Neuronal stem cell (in vitro differentiated cells): ENCODE measurements at regions not wholly inside any gene's neighbourhood (a gene's known extent, or its start where the extent isn't known, plus 50 kb on each side); places are given as distances from the start of the nearest gene placed in this dataset.

ENCODE experiments used
- DNase-seq: peaks from one replicate; pipeline ENCODE4 v3.0.0-alpha.2; 2013; ENCODE audit warnings: low spot score
- H2AFZ ChIP-seq: one replicate; pipeline ENCODE4 v1.6.1; 2013; ENCODE audit warnings: mild to moderate bottlenecking, low read length, inconsistent platforms
- H2AK5ac ChIP-seq: 2 replicates; pipeline ENCODE4 v1.6.1; 2013; ENCODE audit warnings: low read depth, mild to moderate bottlenecking, inconsistent platforms, low read length, moderate library complexity, mixed read lengths
- H2BK120ac ChIP-seq: 2 replicates; pipeline ENCODE4 v1.6.1; 2013; ENCODE audit warnings: low read depth, mild to moderate bottlenecking, inconsistent platforms, low read length, moderate library complexity, mixed read lengths
- H2BK12ac ChIP-seq: one replicate; pipeline ENCODE4 v1.6.1; 2013; ENCODE audit warnings: low read length, inconsistent platforms
- H2BK15ac ChIP-seq: 2 replicates; pipeline ENCODE4 v1.6.1; 2013; ENCODE audit warnings: mild to moderate bottlenecking, low read length, inconsistent platforms, mixed read lengths
- H2BK5ac ChIP-seq: one replicate; pipeline ENCODE4 v1.6.1; 2013; ENCODE audit warnings: inconsistent platforms, mild to moderate bottlenecking, low read length, moderate library complexity
- H3K14ac ChIP-seq: one replicate; pipeline ENCODE4 v1.6.1; 2013; ENCODE audit warnings: low read length, inconsistent platforms
- H3K18ac ChIP-seq: 2 replicates; pipeline ENCODE4 v1.6.1; 2013; ENCODE audit warnings: low read length, inconsistent platforms
- H3K23ac ChIP-seq: 2 replicates; pipeline ENCODE4 v1.6.1; 2013; ENCODE audit warnings: low read depth, mild to moderate bottlenecking, mixed read lengths, low read length, inconsistent platforms; ENCODE audit not compliant: poor library complexity
- H3K27ac ChIP-seq: replicated peaks from 3 replicates; pipeline ENCODE4 v1.5.1; 2013; ENCODE audit warnings: low read length, inconsistent platforms
- H3K27me3 ChIP-seq, 3 experiments: 2 replicates each; pipeline ENCODE4 v1.6.1; 2013; ENCODE audit warnings: low read length in 3 of 3, mild to moderate bottlenecking in 2 of 3, inconsistent platforms in 1 of 3, low read depth in 1 of 3, mixed read lengths in 1 of 3, moderate library complexity in 1 of 3; ENCODE audit not compliant: control insufficient read depth in 3 of 3, insufficient read depth in 3 of 3
- H3K36me3 ChIP-seq, 2 donors: replicated peaks in 1 of 2; 2 replicates each; pipeline ENCODE4 v1.6.1; 2013; ENCODE audit warnings: low read length in 2 of 2; ENCODE audit not compliant: control insufficient read depth in 2 of 2, insufficient read depth in 2 of 2
- H3K4ac ChIP-seq: 2 replicates; pipeline ENCODE4 v1.6.1; 2013; ENCODE audit warnings: inconsistent platforms, mild to moderate bottlenecking, low read length, moderate library complexity
- H3K4me1 ChIP-seq, 2 donors: 1 replicate in 1 of 2; 2 replicates in 1 of 2; pipeline ENCODE4 v1.6.1; 2013; ENCODE audit warnings: low read length in 2 of 2, low read depth in 1 of 2; ENCODE audit not compliant: control insufficient read depth in 2 of 2, insufficient read depth in 1 of 2
- H3K4me2 ChIP-seq: one replicate; pipeline ENCODE4 v1.6.1; 2013; ENCODE audit warnings: mild to moderate bottlenecking, low read length, inconsistent platforms; ENCODE audit not compliant: insufficient read depth, poor library complexity, severe bottlenecking
- H3K4me3 ChIP-seq, 2 donors: 2 replicates each; pipeline ENCODE4 v1.5.1; 2013; ENCODE audit warnings: low read length in 2 of 2, mild to moderate bottlenecking in 2 of 2, inconsistent platforms in 1 of 2, moderate library complexity in 1 of 2
- H3K79me1 ChIP-seq: one replicate; pipeline ENCODE4 v1.6.1; 2013; ENCODE audit warnings: low read depth, mild to moderate bottlenecking, inconsistent platforms, low read length, moderate library complexity
- H3K9ac ChIP-seq: one replicate; pipeline ENCODE4 v1.6.1; 2013; ENCODE audit warnings: mild to moderate bottlenecking, low read depth, low read length, inconsistent platforms; ENCODE audit not compliant: poor library complexity
- H3K9me3 ChIP-seq, 2 donors: replicated peaks in 1 of 2; 2 replicates each; pipeline versions ENCODE3 to v1.6.1; 2013; ENCODE audit warnings: low read length in 2 of 2, mild to moderate bottlenecking in 2 of 2, inconsistent platforms in 1 of 2, low read depth in 1 of 2, mixed read lengths in 1 of 2, moderate library complexity in 1 of 2; ENCODE audit not compliant: control insufficient read depth in 2 of 2, insufficient read depth in 1 of 2
- H4K8ac ChIP-seq: one replicate; pipeline ENCODE4 v1.6.1; 2013; ENCODE audit warnings: low read depth, mild to moderate bottlenecking, inconsistent platforms, low read length, moderate library complexity
- H4K91ac ChIP-seq: one replicate; pipeline ENCODE4 v1.6.1; 2013; ENCODE audit warnings: low read length, low read depth, mild to moderate bottlenecking, inconsistent platforms; ENCODE audit not compliant: poor library complexity
- WGBS, 2 donors: extraction: QIAGEN DNeasy Blood & Tissue Kit; methylation state at CpG; one replicate each; pipeline ENCODE4 v1.1.7; 2013; ENCODE audit warnings: missing lambda C conversion rate in 2 of 2, mixed read lengths in 1 of 2; ENCODE audit not compliant: insufficient read length in 2 of 2, insufficient replicate concordance in 1 of 2; ENCODE audit errors: extremely low coverage in 2 of 2; 5-methylcytosine and 5-hydroxymethylcytosine counted together

- no peak overlapping the region for H2BK120ac ChIP-seq
- no peaks in the 10 kb centered on the region for H3K9me3 ChIP-seq
- H3K14ac ChIP-seq = no peak overlapping the region
- no peak overlapping the region for H2BK5ac ChIP-seq
- H3K4me3 ChIP-seq = no peak overlapping the region
- no peak overlapping the region for H2BK15ac ChIP-seq
- no peak for DNase-seq
- peaks cover 0 to 2% of the 10 kb centered on the region in 2 donors for H3K36me3 ChIP-seq
- H4K8ac ChIP-seq = no peak overlapping the region
- no peak overlapping the region for H3K9ac ChIP-seq
- H3K23ac ChIP-seq = no peak overlapping the region
- no peak overlapping the region for H3K4ac ChIP-seq
- H3K27ac ChIP-seq = no peak overlapping the region
- peaks cover 0 to 2% (median 0%) of the 10 kb centered on the region in 3 experiments for H3K27me3 ChIP-seq
- H2BK12ac ChIP-seq = no peak overlapping the region
- no peak overlapping the region for H3K18ac ChIP-seq
- H2AFZ ChIP-seq = no peak overlapping the region
- peaks cover 4 to 6% of the 10 kb centered on the region in 2 donors for H3K4me1 ChIP-seq
- no peaks in the 10 kb centered on the region for H3K79me1 ChIP-seq
- no peak overlapping the region for H3K4me2 ChIP-seq
- no peak overlapping the region for H2AK5ac ChIP-seq
- no CpG with 5 or more reads among the region's 3 CpGs for WGBS, 2 donors
- H4K91ac ChIP-seq = no peak overlapping the region
These were observed 671.7 kb upstream of the CITED2 start for GRCh38 chr6:140046016-140046632.

GRCh38 chr6:140045116-140045515, 670.7 kb upstream of the CITED2 start:
- no CpG with 5 or more reads among the region's 1 CpG for WGBS, 2 donors
- no peak overlapping the region for H4K91ac ChIP-seq
- no peak overlapping the region for H2BK15ac ChIP-seq

GRCh38 chr6:140044626-140045025, 670.2 kb upstream of the CITED2 start:
- Histone ChIP-seq H2AFZ (no peak overlapping the region), H3K9ac (no peak overlapping the region), H3K4me2 (no peak overlapping the region), H3K79me1 (no peaks in the 10 kb centered on the region), H4K8ac (no peak overlapping the region), H2BK15ac (no peak overlapping the region), H2BK12ac (no peak overlapping the region), H3K18ac (no peak overlapping the region), H3K27ac (no peak overlapping the region), H3K23ac (no peak overlapping the region), H3K4ac (no peak overlapping the region), H3K4me1 (peaks cover 0 to 3% of the 10 kb centered on the region in 2 donors), H2AK5ac (no peak overlapping the region), H2BK120ac (no peak overlapping the region), H2BK5ac (no peak overlapping the region), H3K14ac (no peak overlapping the region), H3K36me3 (peaks cover 0 to 2% of the 10 kb centered on the region in 2 donors), H3K9me3 (no peaks in the 10 kb centered on the region), H3K27me3 (peaks cover 0 to 2% (median 0%) of the 10 kb centered on the region in 3 experiments), H3K4me3 (no peak overlapping the region), H4K91ac (no peak overlapping the region)
- WGBS, 2 donors = 100% methylated on average over 1 of the region's 1 CpG; no CpG with 5 or more reads in 1 of the 2 donors
- no peak for DNase-seq

More at GRCh38 chr6:140045116-140045515, 670.7 kb upstream of the CITED2 start:
- H2BK120ac ChIP-seq = no peak overlapping the region
- no peak overlapping the region for H2BK5ac ChIP-seq
- no peaks in the 10 kb centered on the region for H3K79me1 ChIP-seq
- no peak for DNase-seq
- H3K14ac ChIP-seq = no peak overlapping the region
- no peak overlapping the region for H2AK5ac ChIP-seq
- H3K4me2 ChIP-seq = no peak overlapping the region
- H3K9ac ChIP-seq = no peak overlapping the region
- H3K27me3 ChIP-seq = peaks cover 0 to 2% (median 0%) of the 10 kb centered on the region in 3 experiments
- no peak overlapping the region for H3K4ac ChIP-seq
- peaks cover 0 to 2% of the 10 kb centered on the region in 2 donors for H3K36me3 ChIP-seq
- no peak overlapping the region for H3K27ac ChIP-seq
- no peak overlapping the region for H2BK12ac ChIP-seq
- no peak overlapping the region for H3K18ac ChIP-seq
- H3K4me3 ChIP-seq = peak overlapping the region in 1 of 2 donors; percentile 72
- H3K9me3 ChIP-seq = no peaks in the 10 kb centered on the region
- H3K4me1 ChIP-seq = peaks cover 3 to 4% of the 10 kb centered on the region in 2 donors
- no peak overlapping the region for H3K23ac ChIP-seq
- no peak overlapping the region for H4K8ac ChIP-seq
- no peak overlapping the region for H2AFZ ChIP-seq

GRCh38 chr6:140043762-140044378, 669.4 kb upstream of the CITED2 start:
- Histone ChIP-seq H2AFZ (no peak overlapping the region), H2BK120ac (no peak overlapping the region), H4K8ac (no peak overlapping the region), H3K36me3 (peaks cover 0 to 2% of the 10 kb centered on the region in 2 donors), H3K4me1 (no peaks in the 10 kb centered on the region), H2BK12ac (no peak overlapping the region), H3K27me3 (peaks cover 0 to 2% (median 0%) of the 10 kb centered on the region in 3 experiments), H3K79me1 (no peaks in the 10 kb centered on the region), H3K14ac (no peak overlapping the region), H3K4me3 (no peak overlapping the region), H3K23ac (no peak overlapping the region), H2BK5ac (no peak overlapping the region), H3K4ac (no peak overlapping the region), H3K27ac (no peak overlapping the region), H3K18ac (no peak overlapping the region), H3K9me3 (no peaks in the 10 kb centered on the region), H4K91ac (no peak overlapping the region), H2AK5ac (no peak overlapping the region), H3K4me2 (no peak overlapping the region), H2BK15ac (no peak overlapping the region), H3K9ac (no peak overlapping the region)
- no peak for DNase-seq
- no CpG with 5 or more reads among the region's 2 CpGs for WGBS, 2 donors
